Kidney epithelial cell (primary cell): ENCODE measurements at regions not wholly inside any gene's neighbourhood (a gene's known extent, or its start where the extent isn't known, plus 50 kb on each side); places are given as distances from the start of the nearest gene placed in this dataset.

Experiments
- DNase-seq: peaks from one replicate; pipeline ENCODE4 v3.0.0-alpha.2; 2010; ENCODE audit warnings: low read depth
- H3K27me3 ChIP-seq: 2 replicates; pipeline ENCODE4 v1.6.0; 2011; ENCODE audit warnings: low read length; ENCODE audit not compliant: control insufficient read depth, insufficient read depth
- H3K36me3 ChIP-seq: 2 replicates; pipeline ENCODE4 v1.5.1; 2011; ENCODE audit warnings: low read length; ENCODE audit not compliant: control insufficient read depth, insufficient read depth
- H3K4me3 ChIP-seq: 2 replicates; pipeline ENCODE4 v1.5.1; 2011; ENCODE audit warnings: low read depth, mild to moderate bottlenecking, control low read depth, low read length
- TF ChIP-seq, protein P1 (sequence below): IDR thresholded peaks from 2 replicates; pipeline ENCODE4 v1.5.1; 2011; ENCODE audit warnings: mild to moderate bottlenecking, moderate library complexity, low read length, control low read depth, inconsistent platforms; ENCODE audit not compliant: insufficient read depth, poor library complexity, severe bottlenecking

GRCh38 chr12:46934374-46935111 lies 108.7 kb upstream of the SLC38A4 start:
- Histone ChIP-seq H3K36me3 (no peaks in the 10 kb centered on the region), H3K27me3 (no peaks in the 10 kb centered on the region), H3K4me3 (no peak overlapping the region)
- TF ChIP-seq, protein P1, sequence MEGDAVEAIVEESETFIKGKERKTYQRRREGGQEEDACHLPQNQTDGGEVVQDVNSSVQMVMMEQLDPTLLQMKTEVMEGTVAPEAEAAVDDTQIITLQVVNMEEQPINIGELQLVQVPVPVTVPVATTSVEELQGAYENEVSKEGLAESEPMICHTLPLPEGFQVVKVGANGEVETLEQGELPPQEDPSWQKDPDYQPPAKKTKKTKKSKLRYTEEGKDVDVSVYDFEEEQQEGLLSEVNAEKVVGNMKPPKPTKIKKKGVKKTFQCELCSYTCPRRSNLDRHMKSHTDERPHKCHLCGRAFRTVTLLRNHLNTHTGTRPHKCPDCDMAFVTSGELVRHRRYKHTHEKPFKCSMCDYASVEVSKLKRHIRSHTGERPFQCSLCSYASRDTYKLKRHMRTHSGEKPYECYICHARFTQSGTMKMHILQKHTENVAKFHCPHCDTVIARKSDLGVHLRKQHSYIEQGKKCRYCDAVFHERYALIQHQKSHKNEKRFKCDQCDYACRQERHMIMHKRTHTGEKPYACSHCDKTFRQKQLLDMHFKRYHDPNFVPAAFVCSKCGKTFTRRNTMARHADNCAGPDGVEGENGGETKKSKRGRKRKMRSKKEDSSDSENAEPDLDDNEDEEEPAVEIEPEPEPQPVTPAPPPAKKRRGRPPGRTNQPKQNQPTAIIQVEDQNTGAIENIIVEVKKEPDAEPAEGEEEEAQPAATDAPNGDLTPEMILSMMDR, result no peak
- no peak for DNase-seq

GRCh38 chr12:46935271-46935847 lies 109.6 kb upstream of the SLC38A4 start:
- DNase-seq, result no peak
- Histone ChIP-seq H3K27me3 (no peaks in the 10 kb centered on the region), H3K36me3 (no peaks in the 10 kb centered on the region), H3K4me3 (no peak overlapping the region)
- TF ChIP-seq, protein P1, result no peak

- Histone ChIP-seq H3K27me3 (no peaks in the 10 kb centered on the region), H3K4me3 (no peak overlapping the region), H3K36me3 (no peaks in the 10 kb centered on the region)
- DNase-seq, result no peak
- TF ChIP-seq, protein P1, result no peak
Observed at GRCh38 chr12:46936042-46936441, 110.2 kb upstream of the SLC38A4 start.

GRCh38 chr12:46938071-46938678 lies 112.4 kb upstream of the SLC38A4 start:
- no peak for DNase-seq
- no peak overlapping the region for H3K4me3 ChIP-seq
- H3K36me3 ChIP-seq, result no peaks in the 10 kb centered on the region
- no peaks in the 10 kb centered on the region for H3K27me3 ChIP-seq
- TF ChIP-seq, protein P1, result no peak

DNA sequence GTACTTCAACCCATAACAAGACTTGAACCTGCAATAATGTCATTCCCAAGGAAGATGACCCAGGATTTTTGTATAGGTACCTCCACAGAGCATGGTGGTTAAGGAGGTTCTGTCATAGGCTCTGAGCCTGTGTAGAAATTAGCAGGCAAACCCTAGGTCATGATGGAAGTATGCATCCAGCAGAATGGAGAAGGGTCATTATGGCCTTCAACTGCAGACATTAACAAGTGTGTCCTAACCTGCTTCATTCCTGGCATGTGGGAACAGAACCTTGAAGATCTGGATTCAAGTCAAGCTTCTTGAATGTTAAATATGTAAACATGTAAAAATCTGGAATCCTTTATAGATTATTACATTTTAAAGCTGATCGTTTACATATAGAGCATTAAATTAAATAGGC lies 116.2 kb upstream of the SLC38A4 start:
- Histone ChIP-seq H3K36me3 (no peaks in the 10 kb centered on the region), H3K4me3 (no peak overlapping the region), H3K27me3 (no peaks in the 10 kb centered on the region)
- DNase-seq, result no peak
- TF ChIP-seq, protein P1, result no peak
